ENCODE measurements at regions not wholly inside any gene's neighbourhood (a gene's known extent, or its start where the extent isn't known, plus 50 kb on each side); places are given as distances from the start of the nearest gene placed in this dataset.

GRCh38 chr17:28267720-28268609, 51.0 kb upstream of the TMEM97 start:
- H3K27ac Mint-ChIP-seq = no peak overlapping the region
- peaks cover 15% of the 10 kb centered on the region for H3K9me3 Mint-ChIP-seq

GRCh38 chr17:28268610-28269313, 50.2 kb upstream of the TMEM97 start:
- peaks cover 42% of the 10 kb centered on the region for H3K27me3 Mint-ChIP-seq
- no peak for DNase-seq

More at GRCh38 chr17:28267720-28268609, 51.0 kb upstream of the TMEM97 start:
- DNase-seq = no peak
- Mint-ChIP-seq H3K27me3 (peaks cover 34% of the 10 kb centered on the region), H3K4me1 (ENCODE audit: low read depth) (no peaks in the 10 kb centered on the region), H3K36me3 (ENCODE audit: low read depth) (no peaks in the 10 kb centered on the region), H3K4me3 (no peak overlapping the region)

More at GRCh38 chr17:28268610-28269313, 50.2 kb upstream of the TMEM97 start:
- H3K4me1 Mint-ChIP-seq (ENCODE audit: low read depth) = no peaks in the 10 kb centered on the region
- no peak overlapping the region for H3K27ac Mint-ChIP-seq
- H3K4me3 Mint-ChIP-seq = no peak overlapping the region
- H3K36me3 Mint-ChIP-seq (ENCODE audit: low read depth) = no peaks in the 10 kb centered on the region
- peaks cover 9% of the 10 kb centered on the region for H3K9me3 Mint-ChIP-seq

Measured in activated T-cell treated with anti-CD3 and anti-CD28 coated beads, Interleukin-2, amount 50 U/mL, for 24 hours (primary cell).